GM21576 (cell line): ENCODE measurements at regions not wholly inside any gene's neighbourhood (a gene's known extent, or its start where the extent isn't known, plus 50 kb on each side); places are given as distances from the start of the nearest gene placed in this dataset.
A peak's percentile ranks its signal among the peaks of the same experiment; 100 is the strongest.

ENCODE experiments used
- ATAC-seq: cut with Tn5 transposase; IDR thresholded peaks from one replicate; pipeline ENCODE4 v1.9.1; 2021; ENCODE audit warnings: mild to moderate bottlenecking, moderate library complexity; ENCODE audit not compliant: unreplicated experiment

DNA sequence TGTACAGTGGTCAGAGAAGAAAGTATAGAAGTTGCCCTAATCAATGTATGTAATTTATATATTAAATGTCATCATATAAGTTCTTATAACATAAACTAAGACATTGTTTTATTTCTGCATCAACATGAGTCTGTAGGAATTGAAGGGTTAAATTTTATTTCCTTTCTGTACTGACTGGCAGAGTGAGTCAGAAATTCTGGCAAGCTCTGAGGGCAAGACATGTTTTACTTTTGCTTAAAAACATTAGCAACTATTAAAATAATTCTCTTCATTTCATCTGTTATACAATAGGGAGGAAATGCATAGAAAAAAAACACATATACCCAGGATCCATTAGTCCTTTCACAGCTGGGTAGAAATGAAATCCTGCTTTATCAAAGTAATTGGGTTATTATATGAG lies 171.4 kb upstream of the ALCAM start:
- ATAC-seq, result no peak

DNA sequence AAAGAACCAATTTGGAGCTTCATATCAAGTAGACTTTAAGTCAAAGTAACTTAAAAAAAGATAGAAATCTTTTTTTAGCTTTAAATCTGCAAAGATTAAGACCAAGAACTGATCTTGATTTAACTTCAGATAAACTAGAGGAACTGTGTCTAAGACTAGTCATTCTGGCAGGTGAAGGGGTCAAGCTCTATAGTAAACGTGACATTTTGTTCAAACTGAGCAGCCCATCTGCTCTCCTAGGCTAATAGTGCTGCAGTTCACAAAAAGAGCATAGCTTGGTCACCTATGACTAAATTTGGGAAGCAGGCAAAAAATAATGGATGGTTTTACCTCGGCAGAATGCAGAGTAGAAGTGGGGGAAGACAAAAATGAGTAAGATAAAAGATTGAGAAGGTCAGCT lies 168.8 kb upstream of the ALCAM start:
- no peak for ATAC-seq

DNA sequence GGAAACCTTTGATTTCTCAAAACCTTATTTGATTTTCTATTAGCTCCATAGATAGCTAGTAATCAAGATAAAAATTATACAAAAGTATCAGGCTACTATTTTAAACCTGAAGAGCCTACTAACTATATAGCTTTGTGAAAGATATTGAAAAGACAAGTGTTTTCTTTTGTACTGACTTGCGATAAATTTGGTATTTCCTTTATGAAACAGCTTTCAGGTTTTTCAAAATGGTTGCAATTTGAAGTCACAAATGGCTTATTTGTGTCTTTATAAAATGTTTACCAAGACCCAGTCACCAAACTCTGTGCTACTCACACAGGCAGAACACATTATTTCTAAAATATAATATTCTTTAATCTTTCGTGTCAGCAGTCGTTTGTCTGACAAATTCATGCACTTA lies 167.5 kb upstream of the ALCAM start:
- ATAC-seq, result no peak

DNA sequence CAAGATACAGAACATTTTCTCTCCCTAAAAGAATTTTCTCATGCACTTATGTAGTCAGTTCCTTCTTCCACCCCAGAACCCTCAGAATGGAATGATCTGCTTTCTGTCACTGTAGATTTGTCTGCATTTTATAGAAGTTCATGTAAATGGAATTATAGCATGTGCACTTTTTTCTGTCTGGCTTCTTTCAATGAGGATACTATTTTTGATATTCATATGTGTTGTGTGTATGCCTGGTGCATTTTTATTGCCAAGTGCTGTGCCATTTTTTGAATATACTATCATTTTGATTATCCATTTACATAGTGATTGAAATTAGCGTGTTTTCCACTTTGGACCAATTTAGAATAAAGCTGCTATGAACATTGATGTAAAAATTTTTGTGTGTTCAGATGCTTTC lies 156.6 kb upstream of the ALCAM start:
- ATAC-seq, result no peak

DNA sequence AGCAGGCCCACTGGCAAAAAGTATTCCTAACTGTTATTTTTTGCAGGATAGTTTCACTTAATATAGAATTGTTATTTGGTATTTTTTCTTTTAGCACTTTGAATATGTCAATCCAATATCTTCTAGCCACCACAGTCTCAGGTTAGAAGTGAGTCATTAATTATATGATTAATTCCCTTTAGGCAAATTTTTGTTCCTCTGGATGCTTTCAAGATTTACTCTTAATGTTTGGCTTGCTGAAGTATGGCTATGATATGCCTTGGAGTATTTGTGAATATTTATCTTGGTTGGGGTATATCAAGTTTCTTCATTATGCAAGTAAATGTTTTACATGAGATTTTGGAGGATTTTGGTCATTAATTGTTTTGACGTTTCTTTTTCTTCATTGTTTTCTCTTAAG lies 152.1 kb upstream of the ALCAM start:
- ATAC-seq, result no peak

DNA sequence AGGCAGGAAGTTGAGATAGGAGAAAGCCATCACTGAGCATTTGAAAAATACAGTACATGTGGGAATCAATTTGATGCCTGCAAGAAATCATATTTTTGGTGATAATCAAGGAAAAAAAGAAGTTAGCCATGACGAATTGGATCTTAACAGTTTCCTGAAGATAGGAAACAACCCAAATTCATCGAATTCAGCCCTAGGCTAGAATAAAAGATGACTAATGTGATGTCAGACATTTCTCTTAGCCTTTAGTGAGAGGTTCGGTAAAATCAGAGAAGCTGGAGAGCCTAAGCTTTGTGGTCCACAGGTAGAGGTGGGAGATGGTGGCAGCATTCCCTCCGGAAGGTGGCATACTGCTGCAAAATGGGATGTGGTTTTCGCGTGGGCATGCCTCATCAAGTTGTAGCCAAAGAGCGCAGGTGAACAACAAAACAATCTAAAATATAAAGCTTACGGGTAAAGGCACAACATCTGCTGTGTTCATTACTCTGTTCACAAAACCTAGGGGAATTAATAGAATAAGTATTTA lies 144.1 kb upstream of the ALCAM start:
- no peak for ATAC-seq

DNA sequence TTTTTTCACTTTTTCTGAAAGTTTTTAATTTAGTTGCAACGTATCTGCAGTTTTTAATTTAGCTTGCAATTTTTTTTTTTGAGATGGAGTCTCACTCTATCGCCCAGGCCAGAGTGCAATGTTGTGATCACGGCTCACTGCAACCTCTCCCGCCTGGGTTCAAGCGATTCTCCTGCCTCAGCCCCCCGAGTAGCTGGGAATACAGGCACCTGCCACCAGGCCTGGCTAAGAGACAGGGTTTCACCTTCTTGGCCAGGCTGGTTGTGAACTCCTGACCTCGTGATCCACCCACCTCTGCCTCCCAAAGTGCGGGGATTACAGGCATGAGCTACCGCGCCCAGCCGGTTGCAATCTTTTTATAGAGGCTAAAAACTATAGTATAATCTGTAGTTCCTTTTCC lies 142.9 kb upstream of the ALCAM start:
- ATAC-seq, result no peak

DNA sequence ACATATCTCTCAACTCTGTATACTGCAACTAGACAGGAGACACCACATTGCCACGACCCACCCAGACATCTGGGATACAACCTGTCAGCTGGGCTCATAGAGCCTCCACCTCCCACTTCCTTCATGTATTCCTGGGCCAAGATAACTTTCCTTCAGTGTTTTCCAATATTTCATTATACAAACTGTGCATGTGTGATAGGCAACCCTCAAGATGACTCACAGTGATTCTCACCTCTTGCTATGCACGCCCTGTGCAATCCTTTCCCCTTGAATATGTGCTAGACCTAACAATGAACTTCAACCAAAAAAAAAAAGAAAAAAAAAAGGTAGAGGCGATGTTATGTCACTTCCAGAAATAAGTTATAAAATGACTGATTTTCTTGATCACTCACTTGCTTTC lies 138.0 kb upstream of the ALCAM start:
- ATAC-seq, result no peak

DNA sequence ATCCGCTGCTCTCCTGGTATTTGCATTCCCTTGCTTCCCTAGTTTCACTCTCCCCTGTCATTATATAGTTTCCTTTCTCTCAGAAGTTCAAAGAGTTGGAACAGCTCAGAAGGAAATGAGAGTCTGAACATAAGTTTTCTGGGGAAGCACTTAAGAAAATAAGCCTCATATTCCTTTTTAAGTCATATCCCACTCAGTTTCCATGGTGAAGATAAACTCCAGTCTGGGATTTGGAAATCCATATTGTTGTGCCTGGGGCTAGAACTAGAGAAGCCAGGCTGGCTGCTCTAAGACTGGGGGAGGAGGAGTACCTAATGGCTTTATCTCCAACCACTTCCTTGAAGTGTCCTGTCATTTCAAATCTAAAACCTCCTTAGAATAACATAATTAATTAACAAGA lies 134.2 kb upstream of the ALCAM start:
- no peak for ATAC-seq

DNA sequence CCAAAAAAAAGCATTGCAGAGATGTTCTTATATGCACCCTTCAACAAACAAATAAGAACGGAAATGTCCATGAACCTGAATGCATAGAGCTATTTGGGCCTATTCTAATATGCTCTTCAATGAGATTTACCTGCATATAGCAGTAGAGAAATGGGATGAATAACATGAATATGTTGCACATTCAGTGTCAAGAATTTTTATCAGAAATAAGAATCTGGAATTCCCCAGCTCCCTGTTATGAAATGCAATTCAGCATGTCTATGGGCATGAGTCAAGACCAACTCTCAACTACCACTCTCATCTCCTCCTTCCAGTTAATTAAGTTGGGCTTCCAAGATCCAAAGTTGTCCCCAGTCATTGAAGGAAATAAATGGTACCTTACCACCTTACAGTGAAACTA lies 133.7 kb upstream of the ALCAM start:
- ATAC-seq, result no peak

DNA sequence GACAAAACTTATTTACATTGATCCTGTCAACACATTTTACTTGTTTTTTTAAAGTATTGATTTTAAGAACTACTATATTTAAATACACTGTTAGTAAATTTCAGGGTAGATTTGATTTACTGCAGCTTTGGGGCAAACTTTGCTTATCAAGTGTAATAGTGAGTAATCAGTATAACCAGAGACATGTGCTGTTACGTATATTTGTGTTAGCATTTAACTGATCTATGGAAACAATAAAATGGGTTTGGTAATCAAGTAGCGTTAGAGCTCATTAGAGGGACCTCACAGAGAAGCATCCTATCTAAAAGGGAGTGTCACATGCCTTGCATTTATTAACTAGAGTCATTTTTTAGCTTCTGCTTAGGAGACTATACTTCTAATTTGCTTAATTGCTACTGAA lies 131.5 kb upstream of the ALCAM start:
- no peak for ATAC-seq

DNA sequence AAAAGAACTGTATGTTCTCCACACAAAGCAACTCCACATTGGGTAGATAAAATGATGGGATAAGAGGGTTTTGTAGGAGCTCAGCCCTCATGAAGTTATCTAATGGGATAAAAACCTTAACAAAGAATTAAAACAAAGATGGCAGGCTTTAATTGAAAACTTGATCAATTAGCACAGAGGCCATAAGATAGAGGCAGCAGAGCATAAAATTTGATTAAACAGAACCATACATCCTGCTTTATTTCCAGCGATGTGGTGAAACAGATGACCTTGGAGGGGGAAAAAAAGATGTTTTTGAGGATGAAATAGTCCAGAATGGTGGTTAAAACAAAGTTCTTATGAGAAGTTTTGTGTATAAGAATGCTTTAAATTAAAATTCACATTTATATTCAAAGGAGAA lies 130.9 kb upstream of the ALCAM start:
- ATAC-seq, result no peak

DNA sequence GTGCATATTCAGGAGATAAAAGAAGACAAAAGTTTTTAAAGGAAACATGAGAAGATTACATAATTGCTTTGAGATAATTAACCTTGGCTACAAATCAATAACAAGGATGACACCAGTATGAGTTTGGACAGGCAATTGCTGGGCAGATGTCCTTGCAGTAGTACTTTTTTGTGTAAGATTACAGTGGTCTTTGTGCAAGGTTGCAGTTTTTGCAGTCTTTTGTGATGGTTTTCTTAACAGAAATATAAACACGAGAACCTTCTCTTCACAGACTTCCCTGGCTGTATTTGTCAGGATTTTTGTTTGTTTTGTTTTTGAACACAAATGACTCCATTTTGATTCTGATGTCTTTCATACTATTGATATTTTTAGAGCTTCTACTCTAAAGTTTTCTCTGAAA lies 128.3 kb upstream of the ALCAM start:
- no peak for ATAC-seq

DNA sequence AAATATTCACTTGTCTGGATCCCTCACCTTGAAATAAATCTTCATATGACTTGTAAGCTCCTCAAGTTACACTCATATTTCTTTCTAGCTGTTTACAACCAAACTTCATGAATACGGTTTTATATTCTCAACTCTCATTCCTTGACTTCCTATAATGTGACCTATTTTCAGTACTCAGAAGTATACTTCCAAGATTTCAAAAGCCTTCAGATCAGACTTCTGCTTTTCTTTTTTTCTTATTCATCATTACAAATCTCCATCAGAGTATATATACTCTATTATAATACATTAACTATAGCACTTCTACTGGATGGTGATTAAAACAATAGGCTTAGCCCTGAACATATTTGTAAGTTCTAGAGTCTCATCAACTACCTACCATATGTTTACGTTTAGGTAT lies 123.6 kb upstream of the ALCAM start:
- ATAC-seq, result no peak

DNA sequence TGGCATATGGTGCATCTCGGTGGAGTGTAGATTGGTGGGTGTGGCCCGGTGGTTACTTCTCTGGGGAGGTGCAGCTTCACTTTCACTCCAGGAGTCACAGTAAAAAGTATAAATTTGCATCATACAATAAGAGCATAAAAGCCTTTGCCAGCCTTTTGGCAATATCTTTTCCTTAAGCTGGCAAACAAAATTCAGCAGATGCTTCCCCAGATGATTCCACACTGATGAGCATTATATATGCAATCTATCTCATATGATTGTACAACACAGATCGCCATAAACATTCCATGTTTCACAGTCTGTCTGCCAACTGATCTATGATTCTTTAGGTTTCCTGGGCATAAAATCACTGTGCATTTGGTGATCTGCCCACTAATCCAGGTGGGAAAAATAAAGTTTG lies 120.2 kb upstream of the ALCAM start:
- no peak for ATAC-seq

DNA sequence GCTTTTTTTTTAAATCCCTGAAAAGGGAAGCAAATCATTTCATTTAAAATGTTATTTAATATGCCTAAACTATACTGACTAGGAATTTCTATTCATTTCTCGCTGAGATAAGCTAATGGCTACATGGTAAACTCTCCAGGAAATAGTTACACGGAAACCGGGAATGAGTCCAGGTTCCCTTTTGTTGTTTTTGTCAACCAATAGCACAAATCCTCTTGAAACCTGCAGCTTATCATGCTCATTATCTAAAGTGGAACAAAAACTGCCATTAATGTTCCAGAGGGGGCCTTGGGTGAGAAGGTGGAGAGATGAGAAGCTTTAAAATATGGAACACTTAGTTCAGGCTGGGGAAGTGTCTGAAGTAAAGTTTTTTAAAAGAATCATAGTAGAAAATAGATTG lies 113.5 kb upstream of the ALCAM start:
- ATAC-seq, result no peak

DNA sequence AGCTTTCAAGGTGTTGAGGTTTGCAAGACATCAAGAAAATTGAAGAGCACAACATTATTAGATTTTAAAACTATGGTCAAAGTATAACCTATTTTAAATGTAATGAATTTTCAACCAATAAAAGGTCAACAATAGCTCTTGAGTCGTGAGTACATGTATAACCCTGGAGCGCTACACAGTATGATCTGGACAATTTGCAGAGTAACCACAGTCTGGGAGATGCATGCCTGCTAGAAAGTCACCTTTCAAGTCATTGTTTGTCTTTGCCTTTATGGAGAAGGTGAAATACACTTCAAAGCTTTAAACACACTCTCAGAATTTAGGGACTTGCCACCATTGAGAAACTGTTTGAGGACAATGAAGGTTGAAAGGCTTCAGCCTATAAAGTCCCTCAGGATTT lies 112.6 kb upstream of the ALCAM start:
- ATAC-seq, result no peak

DNA sequence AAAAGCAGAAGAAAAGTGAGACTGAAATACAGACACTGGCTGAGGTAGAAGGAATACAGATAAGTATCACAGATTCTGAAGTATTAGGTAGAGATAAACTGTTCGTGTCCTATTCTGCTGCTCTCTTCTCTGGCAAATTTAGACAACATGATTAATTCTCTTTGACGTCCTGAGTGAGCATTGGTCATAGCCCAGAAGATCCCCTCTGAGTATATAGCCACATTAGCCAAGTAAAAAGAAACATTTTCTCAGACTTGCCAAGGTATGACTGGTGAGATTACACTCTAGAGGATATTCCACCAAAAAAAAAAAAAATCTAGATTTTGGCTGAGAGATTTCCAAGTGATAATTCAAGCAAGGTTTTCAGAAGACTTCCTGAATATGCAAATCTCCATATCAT lies 111.4 kb upstream of the ALCAM start:
- no peak for ATAC-seq

DNA sequence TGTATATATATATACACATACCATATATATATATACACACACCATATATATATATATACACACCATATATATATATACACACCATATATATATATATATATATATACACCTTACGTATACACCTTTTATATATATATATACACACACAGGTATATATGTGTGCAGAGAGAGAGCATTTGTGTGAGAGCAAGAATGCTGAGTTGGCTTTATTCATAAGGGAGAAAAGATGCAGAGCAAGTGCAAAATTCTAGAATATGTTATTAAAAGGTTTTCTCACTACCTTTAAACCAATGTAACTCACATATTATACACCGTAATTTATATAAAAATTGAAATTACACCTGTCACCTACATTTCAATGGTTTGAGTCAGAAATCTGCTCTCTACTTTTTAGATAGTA lies 107.2 kb upstream of the ALCAM start:
- no peak for ATAC-seq

DNA sequence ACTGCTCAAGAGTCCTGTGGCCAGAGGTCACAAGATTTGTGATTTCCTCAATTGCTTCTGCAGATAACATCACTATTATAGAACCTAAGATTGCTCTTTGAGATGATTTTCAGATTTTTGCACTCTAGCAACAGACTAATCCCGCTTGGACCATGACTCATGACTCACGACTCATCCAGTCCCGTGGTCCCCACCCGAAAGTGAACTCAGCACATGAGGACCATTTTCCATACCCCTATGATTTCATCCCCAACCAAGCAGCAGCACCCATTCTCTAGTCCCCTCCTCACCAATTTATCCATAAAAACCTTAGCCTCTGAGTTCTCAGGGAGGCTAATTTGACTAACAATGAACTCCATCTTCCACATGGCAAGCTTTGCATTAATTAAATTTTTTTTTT lies 106.3 kb upstream of the ALCAM start:
- no peak for ATAC-seq

DNA sequence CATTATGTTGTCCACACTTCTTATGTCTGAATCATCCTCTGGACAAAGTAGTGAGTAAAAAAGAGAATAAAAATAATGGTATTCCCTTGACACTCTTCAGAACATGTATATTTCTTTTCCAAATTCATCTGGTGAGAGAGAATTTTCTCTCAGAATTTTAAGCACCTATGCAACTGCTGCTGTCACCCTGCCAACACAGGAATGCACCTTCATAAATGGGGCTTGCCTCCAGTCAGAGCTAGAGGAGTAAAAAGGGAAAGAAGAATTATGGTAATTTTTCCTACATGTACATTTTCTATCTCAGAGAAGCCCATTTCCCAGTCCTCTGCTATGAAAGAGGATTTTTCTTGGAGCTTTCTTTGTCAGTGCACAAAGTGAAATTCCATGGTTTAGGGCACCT lies 92.2 kb upstream of the ALCAM start:
- no peak for ATAC-seq

DNA sequence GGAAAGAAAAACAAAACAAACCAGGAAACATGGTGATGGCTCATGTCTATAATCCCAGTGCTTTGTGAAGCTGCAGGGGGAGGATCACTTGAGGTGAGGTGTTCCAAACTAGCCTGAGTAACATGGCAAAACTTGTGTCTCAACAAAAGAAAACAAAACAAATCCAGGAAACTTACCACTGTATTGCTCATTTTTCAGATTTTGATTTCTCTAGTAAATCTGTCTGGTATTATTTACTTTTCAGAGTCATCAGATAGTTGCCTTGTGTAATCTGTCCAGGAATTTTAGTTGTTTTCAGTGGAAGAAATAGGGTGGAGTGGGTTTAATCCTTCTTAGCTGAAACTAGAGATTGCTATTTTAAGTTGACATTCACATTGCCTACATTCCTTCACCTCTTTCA lies 91.8 kb upstream of the ALCAM start:
- ATAC-seq, result no peak

DNA sequence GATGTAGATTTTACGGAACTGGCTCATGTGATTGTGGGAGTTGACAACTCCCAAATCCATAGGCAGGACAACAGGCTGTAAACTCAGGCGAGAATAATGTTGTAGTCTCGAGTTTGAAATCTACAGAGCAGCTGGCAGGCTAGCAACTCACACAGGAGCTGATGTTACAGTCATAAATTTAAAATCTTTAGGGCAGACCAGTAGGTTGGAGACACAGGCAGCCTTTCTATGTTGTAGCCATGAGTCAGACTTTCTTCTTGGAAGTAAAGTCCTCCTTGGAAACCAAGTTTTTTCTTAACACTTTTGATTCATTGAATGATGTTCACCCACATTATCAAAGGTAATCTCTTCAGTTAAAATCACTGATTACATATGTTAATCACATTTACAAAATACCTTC lies 89.1 kb upstream of the ALCAM start:
- ATAC-seq, result no peak

DNA sequence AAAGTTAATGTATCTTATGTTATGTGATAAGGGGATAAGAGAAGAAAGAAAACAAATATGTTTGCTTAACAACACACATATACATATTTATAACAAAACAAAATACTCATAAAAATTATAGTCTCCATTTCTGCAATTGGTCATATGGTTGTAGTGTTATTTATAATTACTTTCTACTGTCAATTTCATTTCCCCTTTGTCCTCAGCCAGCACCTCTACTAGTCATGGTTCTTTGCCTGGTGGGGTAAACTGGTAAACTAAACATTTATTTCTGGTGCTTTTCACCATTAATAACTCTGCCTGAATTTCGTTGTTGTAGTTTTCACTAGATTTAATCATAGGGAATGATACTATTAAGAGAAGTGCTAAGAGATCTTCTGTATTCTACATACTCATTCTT lies 88.0 kb upstream of the ALCAM start:
- ATAC-seq, result peak; percentile 59
